Smooth muscle cell (in vitro differentiated cells): ENCODE measurements at regions not wholly inside any gene's neighbourhood (a gene's known extent, or its start where the extent isn't known, plus 50 kb on each side); places are given as distances from the start of the nearest gene placed in this dataset.

Source experiments
- DNase-seq: peaks from one replicate; lab custom pipeline; 2025; ENCODE audit not compliant: unreplicated experiment; lab: John Stamatoyannopoulos, UW
- H2AFZ ChIP-seq: fragments of 200-600 bp; sonication (generic); 2 replicates; pipeline ENCODE4 v1.6.0; 2016; ENCODE audit warnings: antibody characterized with exemption, low read depth, mild to moderate bottlenecking
- H3F3A ChIP-seq: fragments of 200-600 bp; sonication (generic); 2 replicates; pipeline ENCODE4 v1.6.0; 2017; ENCODE audit warnings: antibody characterized with exemption, low read depth
- H3K27ac ChIP-seq: fragments of 200-600 bp; sonication (generic); 2 replicates; pipeline ENCODE4 v1.5.1; 2016; ENCODE audit warnings: low read depth, mild to moderate bottlenecking
- H3K27me3 ChIP-seq: fragments of 200-600 bp; sonication (generic); 2 replicates; pipeline ENCODE4 v1.6.1; 2016; ENCODE audit warnings: low read depth, mild to moderate bottlenecking
- H3K36me3 ChIP-seq: fragments of 200-600 bp; sonication (generic); 2 replicates; pipeline ENCODE4 v1.5.1; 2016; ENCODE audit warnings: low read depth
- H3K4me1 ChIP-seq: fragments of 200-600 bp; sonication (generic); 2 replicates; pipeline ENCODE4 v1.5.1; 2016; ENCODE audit warnings: low read depth
- H3K4me2 ChIP-seq: fragments of 200-600 bp; sonication (generic); 2 replicates; pipeline ENCODE4 v1.6.0; 2016; ENCODE audit warnings: mild to moderate bottlenecking
- H3K4me3 ChIP-seq: fragments of 200-600 bp; sonication (generic); 2 replicates; pipeline ENCODE4 v1.5.1; 2016; ENCODE audit warnings: mild to moderate bottlenecking
- H3K79me2 ChIP-seq: fragments of 200-600 bp; sonication (generic); 2 replicates; pipeline ENCODE4 v1.6.0; 2016; ENCODE audit warnings: low read depth, mild to moderate bottlenecking
- H3K9ac ChIP-seq: fragments of 200-600 bp; sonication (generic); 2 replicates; pipeline ENCODE4 v1.6.0; 2016; ENCODE audit warnings: low read depth
- H3K9me3 ChIP-seq: fragments of 200-600 bp; sonication (generic); replicated peaks from 2 replicates; pipeline ENCODE4 v1.5.1; 2016; ENCODE audit warnings: low read depth
- H4K20me1 ChIP-seq: fragments of 200-600 bp; sonication (generic); 2 replicates; pipeline ENCODE4 v1.6.0; 2016; ENCODE audit warnings: low read depth
- CTCF ChIP-seq: fragments of 200-600 bp; sonication (generic); IDR thresholded peaks from 2 replicates; pipeline ENCODE4 v1.5.1; 2017; ENCODE audit warnings: borderline replicate concordance, mild to moderate bottlenecking, antibody characterized with exemption; ENCODE audit not compliant: insufficient read depth, poor library complexity, severe bottlenecking
- WGBS: methylation state at CpG from one replicate; pipeline ENCODE4 v1.1.7; 2016; ENCODE audit warnings: low lambda C conversion rate; 5-methylcytosine and 5-hydroxymethylcytosine counted together

- Histone ChIP-seq H2AFZ (no peak overlapping the region), H3K4me2 (no peak overlapping the region), H3K36me3 (no peaks in the 10 kb centered on the region), H3K79me2 (no peaks in the 10 kb centered on the region), H3K9ac (no peak overlapping the region), H3F3A (no peaks in the 10 kb centered on the region), H3K4me3 (no peak overlapping the region), H4K20me1 (no peaks in the 10 kb centered on the region), H3K27ac (no peak overlapping the region), H3K4me1 (no peaks in the 10 kb centered on the region), H3K9me3 (no peaks in the 10 kb centered on the region), H3K27me3 (peaks cover 3% of the 10 kb centered on the region)
- no peak for TF ChIP-seq CTCF
- 90% methylated on average over 10 of the region's 10 CpGs for WGBS
- DNase-seq, result no peak
These were observed 386.5 kb upstream of the SULF2 start for GRCh38 chr20:48171626-48172356.

GRCh38 chr20:48171071-48171470 lies 385.8 kb upstream of the SULF2 start:
- no peak for DNase-seq
- peaks cover 4% of the 10 kb centered on the region for H3F3A ChIP-seq
- no peaks in the 10 kb centered on the region for H3K9me3 ChIP-seq
- no peaks in the 10 kb centered on the region for H3K36me3 ChIP-seq
- peaks cover 3% of the 10 kb centered on the region for H3K27me3 ChIP-seq
- H2AFZ ChIP-seq, result no peak overlapping the region
- no peaks in the 10 kb centered on the region for H3K4me1 ChIP-seq
- no peak overlapping the region for H3K4me2 ChIP-seq
- no peaks in the 10 kb centered on the region for H4K20me1 ChIP-seq
- no peak overlapping the region for H3K4me3 ChIP-seq
- no peak overlapping the region for H3K9ac ChIP-seq
- H3K79me2 ChIP-seq, result no peaks in the 10 kb centered on the region
- no peak overlapping the region for H3K27ac ChIP-seq
- WGBS, result 92% methylated on average over 6 of the region's 6 CpGs
- TF ChIP-seq CTCF, result no peak

- H4K20me1 ChIP-seq, result no peaks in the 10 kb centered on the region
- WGBS, result 97% methylated on average over 2 of the region's 2 CpGs
- no peak for DNase-seq
- H2AFZ ChIP-seq, result no peak overlapping the region
- TF ChIP-seq CTCF, result no peak
- H3K27me3 ChIP-seq, result peaks cover 3% of the 10 kb centered on the region
- H3K4me3 ChIP-seq, result no peak overlapping the region
- no peaks in the 10 kb centered on the region for H3K9me3 ChIP-seq
- H3K36me3 ChIP-seq, result no peaks in the 10 kb centered on the region
- no peak overlapping the region for H3K27ac ChIP-seq
- H3K4me1 ChIP-seq, result no peaks in the 10 kb centered on the region
- no peaks in the 10 kb centered on the region for H3K79me2 ChIP-seq
- H3F3A ChIP-seq, result peaks cover 4% of the 10 kb centered on the region
- no peak overlapping the region for H3K4me2 ChIP-seq
- H3K9ac ChIP-seq, result no peak overlapping the region
These were observed 385.3 kb upstream of the SULF2 start for GRCh38 chr20:48170625-48171024.

GRCh38 chr20:48169650-48170225 lies 384.5 kb upstream of the SULF2 start:
- Histone ChIP-seq H3K79me2 (no peaks in the 10 kb centered on the region), H4K20me1 (no peaks in the 10 kb centered on the region), H3K9me3 (no peaks in the 10 kb centered on the region), H3K27ac (no peak overlapping the region), H3K27me3 (peaks cover 3% of the 10 kb centered on the region), H3K9ac (no peak overlapping the region), H3K4me3 (no peak overlapping the region), H3K4me2 (no peak overlapping the region), H3K36me3 (no peaks in the 10 kb centered on the region), H3K4me1 (no peaks in the 10 kb centered on the region), H3F3A (peaks cover 4% of the 10 kb centered on the region), H2AFZ (no peak overlapping the region)
- no peak for TF ChIP-seq CTCF
- WGBS, result 84% methylated on average over 15 of the region's 15 CpGs
- no peak for DNase-seq
